H1 (cell line): ENCODE measurements at regions not wholly inside any gene's neighbourhood (a gene's known extent, or its start where the extent isn't known, plus 50 kb on each side); places are given as distances from the start of the nearest gene placed in this dataset.

Experiments used
- ATF3 ChIP-seq: IDR thresholded peaks from 2 replicates; pipeline ENCODE4 v1.6.1; 2011; ENCODE audit warnings: low read depth, mild to moderate bottlenecking, low read length; ENCODE audit not compliant: insufficient read depth
- BCL11A ChIP-seq, 2 experiments: IDR thresholded peaks; one replicate each; pipeline ENCODE4 v1.6.1; 2011; ENCODE audit warnings: low read depth in 2 of 2, low read length in 2 of 2, mild to moderate bottlenecking in 2 of 2
- CBX8 ChIP-seq: fragments of 300-800, 300-1000 bp; sonication (generic); IDR thresholded peaks from 2 replicates; pipeline ENCODE4 v1.7.1; 2016; ENCODE audit warnings: low read depth, low read length, borderline replicate concordance
- CTCF ChIP-seq, 3 experiments: IDR thresholded peaks; 1 replicate in 2 of 3; 2 replicates in 1 of 3; pipeline versions ENCODE4 v1.5.1 to v1.6.1; 2011; ENCODE audit warnings: low read length in 3 of 3, mild to moderate bottlenecking in 3 of 3, inconsistent platforms in 2 of 3, low read depth in 1 of 3, moderate library complexity in 1 of 3; ENCODE audit not compliant: insufficient read depth in 1 of 3; ENCODE audit errors: control extremely low read depth in 1 of 3
- HDAC2 ChIP-seq, 2 experiments: fragments of 300-600 bp in 1 of 2; sonication (generic) in 1 of 2; IDR thresholded peaks; 2 replicates each; pipeline ENCODE4 v1.6.1; 2011 to 2012; ENCODE audit warnings: low read depth in 2 of 2, low read length in 2 of 2, mild to moderate bottlenecking in 2 of 2, moderate library complexity in 2 of 2, borderline replicate concordance in 1 of 2, inconsistent platforms in 1 of 2
- MAX ChIP-seq: IDR thresholded peaks from 2 replicates; pipeline ENCODE4 v1.6.1; 2012; ENCODE audit warnings: inconsistent platforms
- NANOG ChIP-seq: IDR thresholded peaks from 2 replicates; pipeline ENCODE4 v1.6.1; 2011; ENCODE audit warnings: low read length, low read depth, mild to moderate bottlenecking, inconsistent platforms; ENCODE audit not compliant: insufficient read depth, poor library complexity, severe bottlenecking
- NRF1 ChIP-seq: IDR thresholded peaks from 2 replicates; pipeline ENCODE4 v1.6.1; 2011; ENCODE audit warnings: mild to moderate bottlenecking, low read depth, low read length, improper control_type of control experiment
- POLR2A ChIP-seq, 2 experiments: IDR thresholded peaks; 1 replicate in 1 of 2; 2 replicates in 1 of 2; pipeline ENCODE4 v1.6.1; 2011; ENCODE audit warnings: low read depth in 2 of 2, low read length in 2 of 2, mild to moderate bottlenecking in 2 of 2; ENCODE audit errors: control extremely low read depth in 1 of 2
- RXRA ChIP-seq: IDR thresholded peaks from 2 replicates; pipeline ENCODE4 v1.6.1; 2011; ENCODE audit warnings: low read depth, mild to moderate bottlenecking, low read length, moderate library complexity; ENCODE audit not compliant: insufficient read depth
- TAF1 ChIP-seq: IDR thresholded peaks from 2 replicates; pipeline ENCODE4 v1.6.1; 2011; ENCODE audit warnings: mild to moderate bottlenecking, low read depth, low read length

- TF ChIP-seq CTCF (IDR thresholded peaks at IDR 0.05; ENCODE audit: control extremely low read depth in 1 of 3, insufficient read depth in 1 of 3, low read depth in 1 of 3, low read length in 3 of 3) (no peak), HDAC2 (IDR thresholded peaks at IDR 0.05; ENCODE audit: borderline replicate concordance in 1 of 2, low read depth in 2 of 2, low read length in 2 of 2) (no peak), ATF3 (no peak), NRF1 (no peak), CBX8 (no peak), TAF1 (no peak), NANOG (no peak), RXRA (no peak), BCL11A (IDR thresholded peaks at IDR 0.05; ENCODE audit: low read depth in 2 of 2, low read length in 2 of 2) (no peak), POLR2A (IDR thresholded peaks at IDR 0.05; ENCODE audit: control extremely low read depth in 1 of 2, low read depth in 2 of 2, low read length in 2 of 2) (no peak), MAX (no peak)
Observed at GRCh38 chr2:186348200-186348599, 137.9 kb upstream of the ZC3H15 start.
